ENCODE measurements at regions not wholly inside any gene's neighbourhood (a gene's known extent, or its start where the extent isn't known, plus 50 kb on each side); places are given as distances from the start of the nearest gene placed in this dataset.
"Not testable (repeated sequence)": the region's sequence is repeated elsewhere in the genome, so short reads cannot be mapped to it uniquely, and the experiment has no call there.

DNA sequence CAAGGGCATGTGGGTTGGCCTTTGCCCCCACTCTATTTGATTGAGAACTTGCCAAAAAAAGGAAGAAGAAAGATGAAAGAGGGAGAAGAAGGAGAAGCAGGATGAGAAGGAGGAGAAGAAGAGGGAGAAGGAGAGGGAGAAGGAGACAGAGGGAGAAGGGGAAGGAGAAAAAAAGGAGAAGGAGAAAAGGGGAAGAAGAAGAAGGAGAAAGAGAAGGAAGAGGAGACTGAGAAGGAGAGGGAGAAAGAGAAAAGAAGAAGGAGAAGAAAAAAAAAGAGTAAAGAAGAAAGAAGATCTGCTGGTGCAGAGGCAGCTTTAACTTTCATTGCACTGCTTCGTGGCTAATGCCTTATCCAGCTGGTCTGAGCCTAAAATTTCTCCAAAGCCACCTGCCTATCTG lies 144.4 kb downstream of the ZNF22 start:
- H3K9me3 ChIP-seq (replicated peaks; ENCODE audit: control insufficient read depth, insufficient read depth, low read depth, low read length); in situ Hi-C loops (cut with MboI); H3K4me1 ChIP-seq (replicated peaks in 1 of 2; ENCODE audit: control insufficient read depth in 2 of 2, insufficient read depth in 2 of 2, low read length in 2 of 2); H3K79me2 ChIP-seq (ENCODE audit: control insufficient read depth, insufficient read depth, low read length); H3K27me3 ChIP-seq (ENCODE audit: control insufficient read depth in 2 of 2, insufficient read depth in 2 of 2, low read length in 2 of 2); H3K27ac ChIP-seq (ENCODE audit: extremely low read depth, low read depth, low read length); H2AFZ ChIP-seq (ENCODE audit: low read depth, low read length); H3K9me1 ChIP-seq (ENCODE audit: control insufficient read depth, insufficient read depth, low read length); H4K20me1 ChIP-seq (replicated peaks; ENCODE audit: control insufficient read depth, insufficient read depth, low read length); POLR2A ChIA-PET; BruUV-seq (replicated peaks); DNase-seq (ENCODE audit: extremely low read depth in 1 of 4, low spot score in 3 of 4); CTCF ChIA-PET (ENCODE audit: low intra/inter-chr PET ratio); H3K4me2 ChIP-seq (ENCODE audit: insufficient read depth, low read length); H3K36me3 ChIP-seq (ENCODE audit: control insufficient read depth, insufficient read depth, low read length); H3K9ac ChIP-seq (ENCODE audit: insufficient read depth in 1 of 2, low read depth in 2 of 2, low read length in 2 of 2); FAIRE-seq; H3K4me3 ChIP-seq; ATAC-seq; intact Hi-C loops (cut with micrococcal nuclease): not testable (repeated sequence)
- TF ChIP-seq, protein P1, sequence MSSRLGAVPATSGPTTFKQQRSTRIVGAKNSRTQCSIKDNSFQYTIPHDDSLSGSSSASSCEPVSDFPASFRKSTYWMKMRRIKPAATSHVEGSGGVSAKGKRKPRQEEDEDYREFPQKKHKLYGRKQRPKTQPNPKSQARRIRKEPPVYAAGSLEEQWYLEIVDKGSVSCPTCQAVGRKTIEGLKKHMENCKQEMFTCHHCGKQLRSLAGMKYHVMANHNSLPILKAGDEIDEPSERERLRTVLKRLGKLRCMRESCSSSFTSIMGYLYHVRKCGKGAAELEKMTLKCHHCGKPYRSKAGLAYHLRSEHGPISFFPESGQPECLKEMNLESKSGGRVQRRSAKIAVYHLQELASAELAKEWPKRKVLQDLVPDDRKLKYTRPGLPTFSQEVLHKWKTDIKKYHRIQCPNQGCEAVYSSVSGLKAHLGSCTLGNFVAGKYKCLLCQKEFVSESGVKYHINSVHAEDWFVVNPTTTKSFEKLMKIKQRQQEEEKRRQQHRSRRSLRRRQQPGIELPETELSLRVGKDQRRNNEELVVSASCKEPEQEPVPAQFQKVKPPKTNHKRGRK (tag; IDR thresholded peaks at IDR 0.05) = peak; percentile 97
- 13% methylated on average over 1 of the region's 1 CpG for WGBS (ENCODE audit: insufficient coverage, low coverage, missing lambda C conversion rate)

DNA sequence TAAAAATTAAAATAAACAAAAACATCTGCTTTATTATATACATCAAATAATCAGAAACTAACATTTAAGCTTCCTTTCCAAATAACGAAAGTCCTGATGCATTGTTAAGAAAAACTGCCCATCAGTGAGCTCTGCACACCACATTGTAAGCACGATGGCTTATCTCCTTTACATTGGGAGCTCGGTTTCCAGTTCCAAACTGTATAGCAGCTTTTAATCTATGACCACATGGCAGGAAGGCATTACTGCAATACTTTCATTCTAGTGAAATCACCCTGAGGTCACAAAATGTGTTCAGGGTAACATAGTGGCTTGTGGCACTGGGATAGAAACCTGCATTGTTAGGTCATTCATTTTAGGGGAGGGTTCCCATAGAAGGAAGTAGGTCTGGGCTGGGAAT lies 146.3 kb downstream of the ZNF22 start:
- H3K4me2 ChIP-seq (ENCODE audit: insufficient read depth, low read length) = no peak overlapping the region
- TF ChIP-seq, protein P2, sequence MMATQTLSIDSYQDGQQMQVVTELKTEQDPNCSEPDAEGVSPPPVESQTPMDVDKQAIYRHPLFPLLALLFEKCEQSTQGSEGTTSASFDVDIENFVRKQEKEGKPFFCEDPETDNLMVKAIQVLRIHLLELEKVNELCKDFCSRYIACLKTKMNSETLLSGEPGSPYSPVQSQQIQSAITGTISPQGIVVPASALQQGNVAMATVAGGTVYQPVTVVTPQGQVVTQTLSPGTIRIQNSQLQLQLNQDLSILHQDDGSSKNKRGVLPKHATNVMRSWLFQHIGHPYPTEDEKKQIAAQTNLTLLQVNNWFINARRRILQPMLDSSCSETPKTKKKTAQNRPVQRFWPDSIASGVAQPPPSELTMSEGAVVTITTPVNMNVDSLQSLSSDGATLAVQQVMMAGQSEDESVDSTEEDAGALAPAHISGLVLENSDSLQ (IDR thresholded peaks at IDR 0.05) = no peak
- TF ChIP-seq, protein P3, sequence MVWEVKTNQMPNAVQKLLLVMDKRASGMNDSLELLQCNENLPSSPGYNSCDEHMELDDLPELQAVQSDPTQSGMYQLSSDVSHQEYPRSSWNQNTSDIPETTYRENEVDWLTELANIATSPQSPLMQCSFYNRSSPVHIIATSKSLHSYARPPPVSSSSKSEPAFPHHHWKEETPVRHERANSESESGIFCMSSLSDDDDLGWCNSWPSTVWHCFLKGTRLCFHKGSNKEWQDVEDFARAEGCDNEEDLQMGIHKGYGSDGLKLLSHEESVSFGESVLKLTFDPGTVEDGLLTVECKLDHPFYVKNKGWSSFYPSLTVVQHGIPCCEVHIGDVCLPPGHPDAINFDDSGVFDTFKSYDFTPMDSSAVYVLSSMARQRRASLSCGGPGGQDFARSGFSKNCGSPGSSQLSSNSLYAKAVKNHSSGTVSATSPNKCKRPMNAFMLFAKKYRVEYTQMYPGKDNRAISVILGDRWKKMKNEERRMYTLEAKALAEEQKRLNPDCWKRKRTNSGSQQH (CRISPR knock-in tag; IDR thresholded peaks at IDR 0.05) = no peak
- in situ Hi-C loops (cut with MboI) (no loop called here), intact Hi-C loops (cut with micrococcal nuclease) (no loop called here)
- peak in 1 of 4 experiments; percentile 23 for DNase-seq (ENCODE audit: extremely low read depth in 1 of 4, low spot score in 3 of 4)
- CTCF ChIA-PET (ENCODE audit: low intra/inter-chr PET ratio) = no interaction called here
- peaks cover 3 to 12% of the 10 kb centered on the region in 2 experiments; a peak in 4 of 5 replicates for H3K27me3 ChIP-seq (ENCODE audit: control insufficient read depth in 2 of 2, insufficient read depth in 2 of 2, low read length in 2 of 2)
- 1% methylated on average over 3 of the region's 3 CpGs for WGBS (ENCODE audit: insufficient coverage, low coverage, missing lambda C conversion rate)
- H3K79me2 ChIP-seq (ENCODE audit: control insufficient read depth, insufficient read depth, low read length) = no peaks in the 10 kb centered on the region
- H3K9ac ChIP-seq (ENCODE audit: insufficient read depth in 1 of 2, low read depth in 2 of 2, low read length in 2 of 2) = no peak overlapping the region
- no peaks in the 10 kb centered on the region for H3K36me3 ChIP-seq (ENCODE audit: control insufficient read depth, insufficient read depth, low read length)
- H3K4me3 ChIP-seq = no peak overlapping the region
- POLR2A ChIA-PET = interaction anchor here (0.8 kb wide), 2 partner anchors 11 to 34 kb away, joined by 3 read pairs; no protein-coding TSS in a partner anchor
- BruUV-seq (replicated peaks) = no TSS peak
- no peaks in the 10 kb centered on the region for H4K20me1 ChIP-seq (replicated peaks; ENCODE audit: control insufficient read depth, insufficient read depth, low read length)
- H2AFZ ChIP-seq (ENCODE audit: low read depth, low read length) = peak overlapping the region; percentile 34
- H3K27ac ChIP-seq (ENCODE audit: extremely low read depth, low read depth, low read length) = no peak overlapping the region
- H3K9me3 ChIP-seq (replicated peaks; ENCODE audit: control insufficient read depth, insufficient read depth, low read depth, low read length) = no peaks in the 10 kb centered on the region
- no peak for FAIRE-seq
- no peaks in the 10 kb centered on the region for H3K9me1 ChIP-seq (ENCODE audit: control insufficient read depth, insufficient read depth, low read length)
- peaks cover 0 to 3% of the 10 kb centered on the region in 2 experiments; a peak in 1 of 5 replicates for H3K4me1 ChIP-seq (replicated peaks in 1 of 2; ENCODE audit: control insufficient read depth in 2 of 2, insufficient read depth in 2 of 2, low read length in 2 of 2)
- peak; percentile 58 for ATAC-seq

Measured in K562 (cell line).